Spleen (tissue), 7 donors: ENCODE measurements at regions not wholly inside any gene's neighbourhood (a gene's known extent, or its start where the extent isn't known, plus 50 kb on each side); places are given as distances from the start of the nearest gene placed in this dataset.

Source experiments
- POLR2A ChIP-seq, 3 donors: fragments of 450-650 bp; IDR thresholded peaks; one replicate each; pipeline ENCODE4 v1.5.1; 2017; ENCODE audit warnings: antibody characterized with exemption in 3 of 3, mild to moderate bottlenecking in 1 of 3
- POLR2AphosphoS5 ChIP-seq, 3 donors: sonication (generic); formaldehyde crosslinking; IDR thresholded peaks; one replicate each; pipeline ENCODE4 v1.5.1; 2017; ENCODE audit warnings: antibody characterized with exemption in 3 of 3
- TF ChIP-seq, protein P1 (sequence below), 11 experiments: fragments of 200-600 bp in 7 of 11; fragments of 450-650 bp in 4 of 11; sonication (generic) in 4 of 11; IDR thresholded peaks in 8 of 11; conservative IDR thresholded peaks in 3 of 11; 1 replicate in 7 of 11; 2 replicates in 4 of 11; pipeline versions ENCODE4 v1.4.0 to v1.8.0; 2016 to 2021; ENCODE audit warnings: antibody characterized with exemption in 11 of 11, inconsistent platforms in 4 of 11, mild to moderate bottlenecking in 1 of 11
- donor health status: DM: no; HTN: no; CAD: no; lungs with moderate emphysema.
- donor health status: DM: no; HTN: no; CAD: no.
- donor health status: DM: no; HTN: no; CAD: no.

DNA sequence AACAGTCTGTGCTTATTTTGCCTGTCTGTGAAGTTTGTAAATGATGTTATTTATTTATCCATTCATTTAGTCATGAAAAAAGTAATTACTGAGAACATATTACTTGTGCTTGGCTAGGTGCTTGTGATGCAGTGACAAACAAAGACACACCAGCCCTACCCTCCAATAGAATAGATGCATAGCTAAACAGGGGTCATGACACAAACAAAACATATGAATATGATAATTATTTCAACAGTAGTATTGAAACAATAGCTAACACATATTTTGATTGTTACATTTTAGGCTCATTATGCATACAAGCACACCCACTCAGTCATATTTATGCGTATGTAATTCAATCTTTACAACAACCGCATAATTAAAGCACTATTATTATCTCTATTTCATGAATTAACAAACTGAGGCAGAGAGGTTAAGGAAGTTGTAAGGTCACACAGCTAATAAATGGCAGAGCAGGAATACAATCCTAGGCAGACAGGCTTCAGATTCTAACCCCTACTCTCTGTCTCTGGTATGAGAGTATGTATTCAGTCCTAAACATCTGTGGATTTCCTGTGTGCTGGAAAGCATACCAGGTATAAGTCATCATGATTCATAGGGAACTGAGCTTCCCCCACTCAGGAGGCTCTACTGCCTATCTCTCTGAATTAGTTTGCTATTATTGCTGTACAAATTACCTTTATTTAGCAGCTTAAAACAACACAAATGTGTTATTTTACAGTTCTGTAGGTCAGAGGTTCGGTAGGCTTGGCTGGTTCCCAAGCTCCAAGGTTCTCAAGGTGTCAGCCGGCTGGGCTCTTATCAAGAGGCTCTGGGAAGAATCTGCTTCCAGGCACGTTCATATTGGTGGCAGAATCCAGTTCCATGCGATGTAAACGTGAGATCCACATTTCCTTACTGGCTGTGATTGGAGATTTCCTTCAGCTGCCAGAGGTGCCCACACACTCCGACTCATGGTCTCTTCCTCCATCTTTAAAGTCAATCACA lies 509.4 kb downstream of the GALC start:
- TF ChIP-seq POLR2A (IDR thresholded peaks at IDR 0.05) (no peak), POLR2AphosphoS5 (IDR thresholded peaks at IDR 0.05) (no peak)
- TF ChIP-seq, protein P1, sequence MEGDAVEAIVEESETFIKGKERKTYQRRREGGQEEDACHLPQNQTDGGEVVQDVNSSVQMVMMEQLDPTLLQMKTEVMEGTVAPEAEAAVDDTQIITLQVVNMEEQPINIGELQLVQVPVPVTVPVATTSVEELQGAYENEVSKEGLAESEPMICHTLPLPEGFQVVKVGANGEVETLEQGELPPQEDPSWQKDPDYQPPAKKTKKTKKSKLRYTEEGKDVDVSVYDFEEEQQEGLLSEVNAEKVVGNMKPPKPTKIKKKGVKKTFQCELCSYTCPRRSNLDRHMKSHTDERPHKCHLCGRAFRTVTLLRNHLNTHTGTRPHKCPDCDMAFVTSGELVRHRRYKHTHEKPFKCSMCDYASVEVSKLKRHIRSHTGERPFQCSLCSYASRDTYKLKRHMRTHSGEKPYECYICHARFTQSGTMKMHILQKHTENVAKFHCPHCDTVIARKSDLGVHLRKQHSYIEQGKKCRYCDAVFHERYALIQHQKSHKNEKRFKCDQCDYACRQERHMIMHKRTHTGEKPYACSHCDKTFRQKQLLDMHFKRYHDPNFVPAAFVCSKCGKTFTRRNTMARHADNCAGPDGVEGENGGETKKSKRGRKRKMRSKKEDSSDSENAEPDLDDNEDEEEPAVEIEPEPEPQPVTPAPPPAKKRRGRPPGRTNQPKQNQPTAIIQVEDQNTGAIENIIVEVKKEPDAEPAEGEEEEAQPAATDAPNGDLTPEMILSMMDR (IDR thresholded peaks at IDR 0.05 in 8 of 11, conservative IDR thresholded peaks at IDR 0.05 in 3 of 11) = no peak
